ENCODE measurements at regions not wholly inside any gene's neighbourhood (a gene's known extent, or its start where the extent isn't known, plus 50 kb on each side); places are given as distances from the start of the nearest gene placed in this dataset.

DNA sequence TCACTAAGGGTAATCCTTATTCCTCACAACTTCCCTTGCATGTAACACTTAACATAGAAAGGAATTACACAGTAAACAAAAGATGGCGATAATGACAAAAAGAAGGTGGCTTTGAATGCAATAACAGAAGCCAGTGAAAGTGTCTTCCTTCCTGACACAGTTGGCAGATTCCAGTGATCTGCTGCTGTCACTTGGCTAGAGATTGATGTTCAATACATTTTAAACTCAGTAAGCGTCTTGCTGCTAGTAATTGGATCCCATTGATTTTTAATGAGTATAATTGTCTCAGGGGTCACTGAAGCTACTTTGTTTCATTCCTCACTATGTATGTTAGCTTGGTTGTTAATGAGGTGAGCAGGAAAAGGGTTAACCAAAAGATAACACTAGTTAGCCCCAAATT lies 692.7 kb downstream of the NTRK3 start:
- Mint-ChIP-seq H3K36me3 (ENCODE audit: low read depth) (no peaks in the 10 kb centered on the region), H3K4me1 (ENCODE audit: low read depth) (no peaks in the 10 kb centered on the region), H3K27ac (no peak overlapping the region), H3K4me3 (no peak overlapping the region), H3K27me3 (no peaks in the 10 kb centered on the region), H3K9me3 (peaks cover 2% of the 10 kb centered on the region)
- ChIA-PET CTCF (interaction anchor here (1.1 kb wide), 1 partner anchor 1710 kb away, joined by 3 read pairs; no protein-coding TSS in a partner anchor), POLR2A (no interaction called here)
- DNase-seq = no peak
- ATAC-seq = no peak
- intact Hi-C loops (cut with micrococcal nuclease) = no loop called here
- TF ChIP-seq, protein P1, sequence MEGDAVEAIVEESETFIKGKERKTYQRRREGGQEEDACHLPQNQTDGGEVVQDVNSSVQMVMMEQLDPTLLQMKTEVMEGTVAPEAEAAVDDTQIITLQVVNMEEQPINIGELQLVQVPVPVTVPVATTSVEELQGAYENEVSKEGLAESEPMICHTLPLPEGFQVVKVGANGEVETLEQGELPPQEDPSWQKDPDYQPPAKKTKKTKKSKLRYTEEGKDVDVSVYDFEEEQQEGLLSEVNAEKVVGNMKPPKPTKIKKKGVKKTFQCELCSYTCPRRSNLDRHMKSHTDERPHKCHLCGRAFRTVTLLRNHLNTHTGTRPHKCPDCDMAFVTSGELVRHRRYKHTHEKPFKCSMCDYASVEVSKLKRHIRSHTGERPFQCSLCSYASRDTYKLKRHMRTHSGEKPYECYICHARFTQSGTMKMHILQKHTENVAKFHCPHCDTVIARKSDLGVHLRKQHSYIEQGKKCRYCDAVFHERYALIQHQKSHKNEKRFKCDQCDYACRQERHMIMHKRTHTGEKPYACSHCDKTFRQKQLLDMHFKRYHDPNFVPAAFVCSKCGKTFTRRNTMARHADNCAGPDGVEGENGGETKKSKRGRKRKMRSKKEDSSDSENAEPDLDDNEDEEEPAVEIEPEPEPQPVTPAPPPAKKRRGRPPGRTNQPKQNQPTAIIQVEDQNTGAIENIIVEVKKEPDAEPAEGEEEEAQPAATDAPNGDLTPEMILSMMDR (IDR thresholded peaks at IDR 0.05) = no peak

DNA sequence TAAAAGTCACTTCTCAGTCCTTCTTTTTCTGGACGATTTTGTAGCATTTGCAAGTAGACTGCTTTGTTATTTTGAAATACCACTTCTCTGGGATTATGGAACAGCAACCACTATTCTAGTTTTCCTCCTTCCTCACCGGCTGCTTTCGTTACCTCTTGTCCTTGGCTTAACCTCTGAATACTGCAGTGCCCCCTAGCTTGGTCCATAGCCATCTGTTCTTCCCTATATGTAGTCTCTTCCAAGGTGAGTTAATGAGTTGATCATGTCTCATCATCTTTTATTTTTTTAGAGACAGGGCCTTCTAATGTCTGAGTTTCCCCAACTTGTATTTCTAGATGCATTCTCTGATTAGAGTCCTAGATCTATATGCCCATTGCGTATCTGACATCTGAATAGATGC lies 694.3 kb downstream of the NTRK3 start:
- TF ChIP-seq, protein P1 (IDR thresholded peaks at IDR 0.05) = no peak
- H3K36me3 Mint-ChIP-seq (ENCODE audit: low read depth) = no peaks in the 10 kb centered on the region
- CTCF ChIA-PET = no interaction called here
- DNase-seq (no peak), ATAC-seq (no peak)
- H3K4me3 Mint-ChIP-seq = no peak overlapping the region
- POLR2A ChIA-PET = no interaction called here
- intact Hi-C loops (cut with micrococcal nuclease) = no loop called here
- no peaks in the 10 kb centered on the region for H3K4me1 Mint-ChIP-seq (ENCODE audit: low read depth)
- no peaks in the 10 kb centered on the region for H3K27me3 Mint-ChIP-seq
- H3K27ac Mint-ChIP-seq = no peak overlapping the region
- peaks cover 2% of the 10 kb centered on the region for H3K9me3 Mint-ChIP-seq

DNA sequence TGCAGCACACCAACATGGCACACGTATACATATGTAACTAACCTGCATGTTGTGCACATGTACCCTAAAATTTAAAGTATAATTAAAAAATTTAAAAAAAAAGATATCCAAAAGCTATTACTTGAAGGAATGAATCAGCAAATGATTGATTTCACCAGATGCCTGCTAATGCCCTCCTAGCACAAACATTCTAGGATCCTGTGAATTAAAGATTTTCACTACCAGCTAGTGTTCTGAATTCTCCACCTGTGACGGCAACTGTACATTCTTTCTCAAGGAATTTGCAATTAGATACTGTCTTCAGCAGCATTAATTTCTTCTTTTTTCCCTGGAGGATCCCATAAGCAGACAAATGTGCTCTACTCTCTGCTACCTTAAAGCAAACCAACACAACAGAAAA lies 694.9 kb downstream of the NTRK3 start:
- no peak for DNase-seq
- H3K27me3 Mint-ChIP-seq = no peaks in the 10 kb centered on the region
- no peak overlapping the region for H3K4me3 Mint-ChIP-seq
- POLR2A ChIA-PET = no interaction called here
- no peak overlapping the region for H3K27ac Mint-ChIP-seq
- intact Hi-C loops (cut with micrococcal nuclease) = no loop called here
- ATAC-seq = no peak
- CTCF ChIA-PET = no interaction called here
- no peaks in the 10 kb centered on the region for H3K36me3 Mint-ChIP-seq (ENCODE audit: low read depth)
- H3K4me1 Mint-ChIP-seq (ENCODE audit: low read depth) = no peaks in the 10 kb centered on the region
- TF ChIP-seq, protein P1 (IDR thresholded peaks at IDR 0.05) = no peak
- H3K9me3 Mint-ChIP-seq = peaks cover 2% of the 10 kb centered on the region

DNA sequence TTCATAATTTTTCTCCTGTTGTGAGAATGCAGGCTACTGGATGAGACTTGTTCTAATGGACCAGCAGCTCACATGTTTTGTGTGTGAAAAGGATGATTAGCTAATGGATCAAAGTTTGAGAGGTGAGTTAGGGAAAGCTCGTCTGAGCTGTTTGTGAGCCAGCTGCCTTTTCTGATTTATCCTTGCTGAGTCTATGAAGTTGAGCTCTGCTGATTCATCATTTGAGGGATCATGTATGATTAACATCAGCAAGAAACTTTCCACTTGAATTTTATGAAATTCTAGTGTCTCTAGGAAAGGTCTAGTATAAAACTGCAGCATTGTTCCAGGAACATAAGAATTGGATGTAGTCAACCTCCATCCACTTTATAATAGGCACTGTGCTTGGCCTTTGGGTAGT lies 698.7 kb downstream of the NTRK3 start:
- ATAC-seq (no peak), DNase-seq (no peak)
- intact Hi-C loops (cut with micrococcal nuclease) = no loop called here
- no peak overlapping the region for H3K27ac Mint-ChIP-seq
- peaks cover 1% of the 10 kb centered on the region for H3K27me3 Mint-ChIP-seq
- ChIA-PET POLR2A (no interaction called here), CTCF (no interaction called here)
- H3K9me3 Mint-ChIP-seq = peaks cover 3% of the 10 kb centered on the region
- TF ChIP-seq, protein P1 (IDR thresholded peaks at IDR 0.05) = no peak
- H3K4me1 Mint-ChIP-seq (ENCODE audit: low read depth) = no peaks in the 10 kb centered on the region
- no peaks in the 10 kb centered on the region for H3K36me3 Mint-ChIP-seq (ENCODE audit: low read depth)
- H3K4me3 Mint-ChIP-seq = no peak overlapping the region

DNA sequence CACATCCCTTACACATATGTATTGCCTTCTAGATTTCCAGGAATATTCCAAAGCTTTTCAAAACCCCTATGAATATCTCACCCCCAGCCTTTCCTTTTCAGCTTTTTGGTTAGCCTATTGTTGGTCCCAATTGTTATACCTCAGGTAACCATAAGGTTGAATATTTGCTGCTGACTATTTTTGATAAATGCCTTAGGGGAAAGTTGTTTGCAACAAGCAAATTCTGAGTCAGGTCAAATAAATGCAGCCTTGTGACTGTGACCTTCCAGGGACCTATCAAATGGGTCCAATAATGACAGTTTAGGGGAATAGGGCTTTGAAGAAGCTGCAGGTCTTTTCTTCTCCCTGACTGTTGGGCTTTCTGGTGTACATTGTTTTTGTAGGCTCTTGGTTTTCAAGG lies 699.7 kb downstream of the NTRK3 start:
- ChIA-PET CTCF (no interaction called here), POLR2A (no interaction called here)
- DNase-seq (no peak), ATAC-seq (no peak)
- Mint-ChIP-seq H3K27me3 (peaks cover 1% of the 10 kb centered on the region), H3K4me3 (no peak overlapping the region), H3K4me1 (ENCODE audit: low read depth) (no peaks in the 10 kb centered on the region), H3K36me3 (ENCODE audit: low read depth) (no peaks in the 10 kb centered on the region), H3K9me3 (peaks cover 2% of the 10 kb centered on the region), H3K27ac (no peak overlapping the region)
- intact Hi-C loops (cut with micrococcal nuclease) = no loop called here
- TF ChIP-seq, protein P1 (IDR thresholded peaks at IDR 0.05) = no peak
